Heart left ventricle (tissue), 13 donors: ENCODE measurements at regions not wholly inside any gene's neighbourhood (a gene's known extent, or its start where the extent isn't known, plus 50 kb on each side); places are given as distances from the start of the nearest gene placed in this dataset.

Source experiments
- CTCF ChIP-seq, 12 donors: fragments of 200-600 bp; sonication (generic) in 4 of 12; IDR thresholded peaks; one replicate each; pipeline versions ENCODE4 v1.5.0 to v1.8.0; 2018 to 2022; ENCODE audit warnings: antibody characterized with exemption in 12 of 12, mild to moderate bottlenecking in 5 of 12
- POLR2A ChIP-seq, 2 donors: fragments of 450-650 bp; IDR thresholded peaks; one replicate each; pipeline ENCODE4 v1.6.1; 2017; ENCODE audit warnings: antibody characterized with exemption in 2 of 2, mild to moderate bottlenecking in 2 of 2, moderate library complexity in 2 of 2
- donor health status: ischemic (EF 13 %, LVEDD 7.1; RV severe dilation, severe dysfunction).
- donor health status: DM: no; HTN: yes; CAD: no.
- donor health status: DM: no; HTN: no; CAD: no.
- donor health status: ischemic (EF 25% LVEDD 6.9; RV normal size, moderate dysfunction).
- donor health status: ischemic (EF 25% LVEDD 5.7; RV mildly dilated, moderate dysfunction).
- donor health status: ischemic (EF 35%, LVEDD 5.7; RV mildly dilated, moderate dysfunction).
- donor health status: nonischemic (EF 11% LVEDD 7.7; RV severe dilation, severe dysfunction).
- donor health status: DM: yes; HTN: yes; CAD: no.
- donor health status: PGD.
- donor health status: ischemic (EF 29% LVEDD 5.4; RV normal size, mild dysfunction).
- donor health status: nonischemic (EF 23%, LVEDD 6.1; RV moderate dilation, normal function).

DNA sequence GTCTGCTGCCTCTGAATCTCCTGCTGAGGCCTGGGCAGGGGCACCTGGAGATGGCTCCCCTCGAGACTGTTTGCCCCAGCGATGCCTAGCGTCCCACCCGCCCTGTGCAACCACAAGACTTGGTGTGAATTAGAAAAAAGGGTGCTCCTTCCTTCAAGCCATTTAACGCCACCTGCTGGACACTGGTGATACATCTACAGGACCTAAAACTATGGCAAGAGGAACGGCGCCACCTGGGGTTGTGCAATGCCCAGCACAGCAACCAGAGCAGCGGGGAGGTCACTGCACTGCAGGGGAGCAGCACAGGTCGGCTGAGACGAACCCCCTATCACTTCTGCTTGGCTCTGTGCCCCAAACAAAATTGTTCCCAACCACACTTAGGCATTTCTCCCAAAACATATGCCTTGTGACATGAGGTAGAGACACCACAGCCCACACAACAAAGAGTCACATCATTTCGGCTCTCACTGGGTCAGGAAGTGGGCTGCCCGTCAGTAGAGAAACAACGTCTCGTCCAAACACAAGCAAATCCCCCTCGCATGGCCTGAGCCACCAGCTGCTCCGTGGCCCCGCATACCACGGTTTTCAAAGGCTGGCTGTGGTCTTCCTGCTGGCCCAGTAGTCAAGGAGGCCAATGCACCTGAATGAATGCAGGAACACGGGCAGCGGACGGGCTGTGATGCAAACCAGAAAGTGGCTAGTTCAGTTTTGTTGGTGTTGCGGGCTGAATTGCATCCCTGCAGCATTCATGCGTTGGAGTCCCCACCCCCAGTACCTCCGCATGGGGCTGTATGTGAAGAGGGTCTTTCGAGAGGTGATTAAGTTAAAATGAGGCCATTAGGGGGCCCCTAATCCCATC lies 171.9 kb downstream of the SHANK2 start:
- peak; percentile 24 to 60 (median 48) for TF ChIP-seq CTCF (IDR thresholded peaks at IDR 0.05)
- TF ChIP-seq POLR2A (IDR thresholded peaks at IDR 0.05), result no peak
